ENCODE measurements at regions not wholly inside any gene's neighbourhood (a gene's known extent, or its start where the extent isn't known, plus 50 kb on each side); places are given as distances from the start of the nearest gene placed in this dataset.

DNA sequence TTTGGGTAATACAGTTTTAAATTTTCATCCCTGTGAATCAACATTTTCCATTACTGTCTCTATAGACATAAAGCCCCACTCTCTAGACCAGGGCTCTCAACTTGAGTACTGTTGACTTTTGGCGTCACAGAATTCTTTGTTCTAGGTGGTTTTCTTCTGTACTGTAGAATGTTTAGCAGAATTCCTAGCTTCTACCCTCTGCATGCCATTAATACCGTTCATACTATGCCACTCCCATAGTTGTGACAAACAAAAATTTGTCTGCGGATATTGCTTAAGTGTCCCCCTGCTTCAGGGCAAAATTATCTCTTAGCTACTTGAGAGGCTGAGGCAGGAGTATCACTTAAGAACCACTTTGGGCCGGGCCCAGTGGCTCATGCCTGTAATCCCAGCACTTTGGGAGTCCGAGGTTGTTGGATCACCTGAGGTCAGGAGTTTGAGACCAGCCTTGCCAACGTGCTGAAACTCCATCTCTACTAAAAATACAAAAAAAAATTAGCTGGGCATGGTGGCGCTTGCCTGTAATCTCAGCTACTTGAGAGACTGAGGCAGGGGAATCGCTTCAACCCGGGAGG, 57.3 kb upstream of the NRG3 start:
- no peak for DNase-seq

DNA sequence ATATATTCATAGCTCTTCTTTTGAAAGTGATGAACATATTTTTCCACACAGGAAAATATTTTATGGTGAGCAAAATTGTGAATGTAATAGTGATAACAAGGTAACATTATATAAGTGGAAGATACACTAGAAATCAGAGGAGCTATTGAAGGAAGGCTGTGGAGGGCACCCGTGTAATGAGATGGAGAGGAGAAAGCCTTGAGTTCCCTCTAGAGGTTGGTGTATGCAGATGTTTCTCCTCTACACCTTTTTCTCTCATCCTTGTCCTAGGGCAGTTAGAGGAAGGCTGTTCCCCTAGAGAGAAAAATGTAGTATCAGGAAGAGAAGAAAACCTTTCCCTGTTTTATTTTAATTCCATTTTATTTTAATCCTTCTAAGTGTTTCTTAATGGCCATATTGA, 54.6 kb upstream of the NRG3 start:
- DNase-seq, result no peak

Measured in right kidney (tissue), 1 donor.